Neutrophil (primary cell): ENCODE measurements at regions not wholly inside any gene's neighbourhood (a gene's known extent, or its start where the extent isn't known, plus 50 kb on each side); places are given as distances from the start of the nearest gene placed in this dataset.

Experiments
- H3K27ac ChIP-seq: fragments of 200-600 bp; sonication (generic); 2 replicates; pipeline ENCODE4 v1.5.1; 2016; ENCODE audit warnings: mild to moderate bottlenecking, moderate library complexity
- H3K27me3 ChIP-seq: fragments of 200-600 bp; sonication (generic); 2 replicates; pipeline ENCODE4 v1.6.0; 2016; ENCODE audit warnings: mild to moderate bottlenecking
- H3K36me3 ChIP-seq: fragments of 200-600 bp; sonication (generic); 2 replicates; pipeline ENCODE4 v1.5.1; 2017
- H3K4me1 ChIP-seq, 2 experiments: fragments of 200-600 bp in 1 of 2; sonication (generic) in 1 of 2; 1 replicate in 1 of 2; 2 replicates in 1 of 2; pipeline versions ENCODE4 v1.5.1 to v1.6.1; 2013 to 2016; ENCODE audit warnings: low read depth in 1 of 2, low read length in 1 of 2, mild to moderate bottlenecking in 1 of 2, moderate library complexity in 1 of 2; ENCODE audit not compliant: control insufficient read depth in 1 of 2, insufficient read depth in 1 of 2
- H3K4me3 ChIP-seq, 2 experiments: fragments of 200-600 bp in 1 of 2; sonication (generic) in 1 of 2; 1 replicate in 1 of 2; 2 replicates in 1 of 2; pipeline ENCODE4 v1.5.1; 2013 to 2016; ENCODE audit warnings: low read depth in 1 of 2, low read length in 1 of 2, mild to moderate bottlenecking in 1 of 2, moderate library complexity in 1 of 2
- H3K9me3 ChIP-seq: fragments of 200-600 bp; sonication (generic); 2 replicates; pipeline ENCODE4 v1.5.1; 2016
- CTCF ChIP-seq: fragments of 200-600 bp; sonication (generic); IDR thresholded peaks from 2 replicates; pipeline ENCODE4 v1.5.1; 2016; ENCODE audit warnings: antibody characterized with exemption

GRCh38 chr22:47245286-47245685 is 482.8 kb downstream of the TBC1D22A start:
- no peaks in the 10 kb centered on the region for H3K27me3 ChIP-seq
- no peaks in the 10 kb centered on the region for H3K36me3 ChIP-seq
- no peak overlapping the region for H3K4me3 ChIP-seq
- no peaks in the 10 kb centered on the region for H3K9me3 ChIP-seq
- H3K4me1 ChIP-seq = no peaks in the 10 kb centered on the region
- no peak overlapping the region for H3K27ac ChIP-seq
- TF ChIP-seq CTCF = no peak

- Histone ChIP-seq H3K27me3 (no peaks in the 10 kb centered on the region), H3K4me3 (no peak overlapping the region), H3K36me3 (no peaks in the 10 kb centered on the region), H3K4me1 (no peaks in the 10 kb centered on the region), H3K27ac (no peak overlapping the region), H3K9me3 (no peaks in the 10 kb centered on the region)
- no peak for TF ChIP-seq CTCF
Observed at GRCh38 chr22:47240116-47240515, 477.7 kb downstream of the TBC1D22A start.

DNA sequence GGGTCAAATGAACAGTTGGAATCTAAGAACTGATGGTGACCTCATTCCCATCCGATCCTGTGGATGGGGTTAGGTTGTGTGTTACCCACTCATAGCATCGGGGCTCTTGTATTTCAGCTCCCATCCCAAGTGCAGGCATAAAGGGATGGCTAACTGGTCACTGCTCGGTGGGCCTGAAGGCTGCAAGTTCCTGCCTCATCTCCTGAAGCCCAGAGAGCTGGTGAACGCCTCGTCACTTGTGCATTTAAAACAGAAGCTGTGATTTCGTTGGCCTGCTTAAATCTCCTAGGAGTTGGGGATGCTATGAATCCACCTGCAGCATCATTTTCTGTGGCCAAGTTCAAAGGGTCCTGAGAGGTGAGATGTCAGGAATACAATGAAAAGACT is 477.0 kb downstream of the TBC1D22A start:
- Histone ChIP-seq H3K4me3 (no peak overlapping the region), H3K27me3 (no peaks in the 10 kb centered on the region), H3K27ac (no peak overlapping the region), H3K9me3 (no peaks in the 10 kb centered on the region), H3K36me3 (no peaks in the 10 kb centered on the region), H3K4me1 (no peaks in the 10 kb centered on the region)
- TF ChIP-seq CTCF = no peak

- TF ChIP-seq CTCF = no peak
- no peak overlapping the region for H3K27ac ChIP-seq
- H3K36me3 ChIP-seq = no peaks in the 10 kb centered on the region
Observed at GRCh38 chr22:47238690-47239473, 476.4 kb downstream of the TBC1D22A start.

DNA sequence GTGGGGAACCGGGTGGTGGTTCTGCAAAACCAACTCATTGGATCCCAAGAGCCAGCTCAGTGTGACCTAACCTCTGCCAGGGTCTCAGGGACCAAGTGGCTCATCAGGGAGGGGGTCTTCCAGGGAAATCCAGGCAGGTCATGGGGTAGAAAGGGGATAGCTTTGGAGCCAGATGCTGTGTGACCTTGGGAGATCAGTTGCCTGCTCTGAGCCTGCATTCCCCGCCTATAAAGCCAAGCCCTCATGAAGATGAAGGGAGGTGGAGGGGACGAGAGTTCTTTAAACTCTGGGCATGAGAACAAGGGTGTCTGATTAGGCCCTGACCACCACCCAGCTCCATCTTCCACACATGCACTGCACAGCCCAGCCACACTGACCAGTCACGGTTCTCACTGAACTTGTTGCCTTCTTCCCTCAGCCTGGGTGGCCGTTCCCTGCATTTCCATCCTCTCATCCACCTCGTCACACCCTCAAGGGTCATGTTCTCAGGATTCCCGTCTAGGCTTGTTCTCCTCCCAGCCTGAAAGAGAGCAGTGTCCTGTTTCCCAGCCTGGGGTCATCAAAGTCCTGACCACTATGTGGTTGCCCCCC is 475.5 kb downstream of the TBC1D22A start:
- no peaks in the 10 kb centered on the region for H3K9me3 ChIP-seq
- TF ChIP-seq CTCF = no peak
- H3K4me1 ChIP-seq = no peaks in the 10 kb centered on the region

More at GRCh38 chr22:47238690-47239473, 476.4 kb downstream of the TBC1D22A start:
- no peaks in the 10 kb centered on the region for H3K4me1 ChIP-seq
- no peak overlapping the region for H3K4me3 ChIP-seq
- H3K27me3 ChIP-seq = no peaks in the 10 kb centered on the region
- no peaks in the 10 kb centered on the region for H3K9me3 ChIP-seq

More for the DNA sequence above, 475.5 kb downstream of the TBC1D22A start:
- Histone ChIP-seq H3K36me3 (no peaks in the 10 kb centered on the region), H3K27ac (no peak overlapping the region), H3K4me3 (no peak overlapping the region), H3K27me3 (no peaks in the 10 kb centered on the region)
